Activated CD4-positive, alpha-beta T cell treated with anti-CD3 and anti-CD28 coated beads, Interleukin-10, Interleukin-2, amounts not matched to agents 100 ng/mL and 50 ng/mL, durations not matched to agents 16 hours and 8 hours (primary cell): ENCODE measurements at regions not wholly inside any gene's neighbourhood (a gene's known extent, or its start where the extent isn't known, plus 50 kb on each side); places are given as distances from the start of the nearest gene placed in this dataset.
"Not testable (repeated sequence)": the region's sequence is repeated elsewhere in the genome, so short reads cannot be mapped to it uniquely, and the experiment has no call there.

Source experiments
- DNase-seq: peaks from one replicate; pipeline ENCODE4 v3.0.0-alpha.2; 2020

DNA sequence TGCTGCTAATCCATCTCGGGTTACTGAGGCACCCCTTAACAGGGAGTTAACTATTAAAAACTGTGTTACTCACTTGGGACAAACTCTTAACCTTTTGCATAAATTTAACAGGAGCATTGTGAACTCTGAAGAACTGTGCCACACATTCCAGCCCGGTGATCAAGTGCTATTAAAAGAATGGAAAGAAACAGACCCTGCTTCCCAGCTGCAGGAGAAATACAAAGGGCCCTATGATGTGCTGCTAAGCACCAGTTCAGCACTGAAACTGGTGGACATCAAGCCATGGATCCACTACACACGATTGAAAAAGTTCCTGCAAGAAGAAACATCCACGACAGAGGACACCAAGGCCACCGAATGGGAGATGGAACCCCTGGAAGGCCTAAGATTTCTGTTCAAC is 114.7 kb upstream of the PLCL2 start:
- no peak for DNase-seq

DNA sequence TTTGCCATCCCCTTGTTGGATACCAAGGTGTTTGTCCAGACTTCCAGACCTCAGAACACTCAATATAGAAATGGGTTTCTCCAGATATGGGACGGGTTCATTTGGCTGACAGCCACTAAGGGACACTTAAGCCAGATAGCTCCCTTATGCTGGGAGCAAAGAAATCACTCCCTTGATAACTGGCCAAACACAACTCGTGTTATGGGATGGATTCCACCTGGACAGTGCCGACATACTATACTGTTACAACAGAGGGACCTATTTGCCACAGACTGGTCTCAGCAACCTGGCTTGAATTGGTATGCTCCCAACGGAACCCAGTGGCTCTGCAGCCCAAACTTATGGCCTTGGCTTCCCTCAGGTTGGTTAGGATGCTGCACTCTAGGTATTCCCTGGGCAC is 114.0 kb upstream of the PLCL2 start:
- no peak for DNase-seq

DNA sequence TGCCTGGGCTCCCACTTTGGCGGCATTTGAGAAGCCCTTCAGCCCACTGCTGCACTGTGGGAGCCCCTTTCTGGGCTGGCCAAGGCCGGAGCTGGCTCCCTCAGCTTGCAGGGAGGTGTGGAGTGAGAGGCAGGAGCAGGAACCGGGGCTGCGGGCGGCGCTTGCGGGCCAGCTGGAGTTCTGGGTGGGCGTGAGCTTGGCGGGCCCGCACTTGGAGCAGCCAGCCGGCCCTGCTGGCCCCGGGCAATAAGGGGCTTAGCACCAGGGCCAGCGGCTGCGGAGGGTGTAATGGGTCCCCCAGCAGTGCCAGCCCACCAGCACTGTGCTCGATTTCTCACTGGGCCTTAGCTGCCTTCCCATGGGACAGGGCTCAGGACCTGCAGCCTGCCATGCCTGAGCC is 111.2 kb upstream of the PLCL2 start:
- not testable (repeated sequence) for DNase-seq

DNA sequence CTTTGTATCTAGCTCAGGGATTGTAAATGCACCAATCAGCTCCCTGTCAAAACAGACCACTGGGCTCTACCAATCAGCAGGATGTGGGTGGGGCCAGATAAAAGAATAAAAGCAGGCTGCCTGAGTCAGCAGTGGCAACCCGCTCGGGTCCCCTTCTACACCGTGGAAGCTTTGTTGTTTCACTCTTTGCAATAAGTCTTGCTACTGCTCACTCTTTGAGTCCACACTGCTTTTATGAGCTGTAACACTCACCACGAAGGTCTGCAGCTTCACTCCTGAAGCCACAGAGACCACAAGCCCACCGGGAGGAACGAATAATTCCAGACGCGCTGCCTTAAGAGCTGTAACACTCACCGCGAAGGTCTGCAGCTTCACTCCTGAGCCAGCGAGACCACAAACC is 110.2 kb upstream of the PLCL2 start:
- DNase-seq: peak; percentile 6

DNA sequence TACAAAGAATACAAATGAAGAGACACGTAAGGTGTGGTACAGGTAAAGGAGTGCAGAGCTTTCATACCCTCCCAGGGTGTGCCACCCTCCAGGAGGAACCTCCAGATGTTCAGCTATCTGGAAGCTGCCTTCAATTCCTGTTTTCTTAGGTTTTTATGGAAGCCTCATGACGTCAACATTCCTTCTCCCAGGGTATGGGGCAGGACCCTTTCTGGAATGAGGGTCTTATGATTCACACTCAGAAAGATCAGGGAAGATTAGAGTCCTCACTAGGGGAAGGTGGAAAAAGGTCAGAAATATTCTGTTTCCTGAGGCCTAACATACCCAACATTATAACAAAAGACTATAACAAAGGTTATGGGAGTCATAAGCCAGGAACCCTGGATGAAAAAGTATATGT is 99.8 kb upstream of the PLCL2 start:
- DNase-seq: no peak

DNA sequence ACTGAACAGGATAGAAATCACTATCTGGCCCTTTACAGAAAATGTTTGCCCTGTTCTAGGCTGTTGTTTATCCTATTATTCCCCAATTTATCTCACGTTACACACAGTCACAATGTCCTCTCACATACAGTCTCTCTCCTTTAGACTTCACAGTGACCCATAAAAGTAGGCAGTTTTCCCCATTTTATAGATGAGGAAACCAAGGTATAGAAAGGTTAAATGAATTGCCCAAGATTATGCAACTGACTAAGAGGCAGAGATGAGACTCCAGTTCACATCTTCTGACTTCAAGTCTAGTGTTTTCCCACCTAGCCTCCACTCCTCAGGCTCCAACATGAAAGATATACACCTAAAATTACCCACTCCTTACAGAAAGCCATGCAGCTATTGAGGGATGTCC is 99.3 kb upstream of the PLCL2 start:
- DNase-seq: no peak

DNA sequence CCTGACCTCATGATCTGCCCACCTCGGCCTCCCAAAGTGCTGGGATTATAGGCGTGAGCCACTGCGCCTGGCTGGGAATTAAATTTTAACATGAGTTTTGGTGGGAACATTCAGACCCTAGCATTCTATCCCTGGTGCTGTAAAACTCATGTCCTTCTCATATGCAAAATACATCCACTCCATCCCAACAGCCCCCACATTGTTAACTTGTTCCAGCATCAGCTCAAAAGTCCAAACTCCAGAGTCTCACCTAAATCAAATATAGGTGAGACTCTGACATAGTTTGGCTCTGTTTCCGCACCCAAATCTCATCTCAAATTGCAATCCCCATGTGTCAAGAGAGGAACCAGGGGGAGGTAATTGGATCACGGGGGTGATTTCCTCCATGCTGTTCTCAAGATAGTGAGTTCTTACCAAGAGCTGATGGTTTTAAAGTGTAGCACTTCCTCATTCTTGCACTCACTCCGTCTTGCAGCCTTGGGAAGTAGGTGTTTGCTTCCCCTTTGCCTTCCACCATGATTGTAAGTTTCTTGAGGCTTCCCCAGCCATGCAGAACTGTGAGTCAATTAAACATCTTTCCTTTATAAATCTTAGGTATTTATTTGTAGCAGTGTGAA is 96.2 kb upstream of the PLCL2 start:
- DNase-seq: no peak

DNA sequence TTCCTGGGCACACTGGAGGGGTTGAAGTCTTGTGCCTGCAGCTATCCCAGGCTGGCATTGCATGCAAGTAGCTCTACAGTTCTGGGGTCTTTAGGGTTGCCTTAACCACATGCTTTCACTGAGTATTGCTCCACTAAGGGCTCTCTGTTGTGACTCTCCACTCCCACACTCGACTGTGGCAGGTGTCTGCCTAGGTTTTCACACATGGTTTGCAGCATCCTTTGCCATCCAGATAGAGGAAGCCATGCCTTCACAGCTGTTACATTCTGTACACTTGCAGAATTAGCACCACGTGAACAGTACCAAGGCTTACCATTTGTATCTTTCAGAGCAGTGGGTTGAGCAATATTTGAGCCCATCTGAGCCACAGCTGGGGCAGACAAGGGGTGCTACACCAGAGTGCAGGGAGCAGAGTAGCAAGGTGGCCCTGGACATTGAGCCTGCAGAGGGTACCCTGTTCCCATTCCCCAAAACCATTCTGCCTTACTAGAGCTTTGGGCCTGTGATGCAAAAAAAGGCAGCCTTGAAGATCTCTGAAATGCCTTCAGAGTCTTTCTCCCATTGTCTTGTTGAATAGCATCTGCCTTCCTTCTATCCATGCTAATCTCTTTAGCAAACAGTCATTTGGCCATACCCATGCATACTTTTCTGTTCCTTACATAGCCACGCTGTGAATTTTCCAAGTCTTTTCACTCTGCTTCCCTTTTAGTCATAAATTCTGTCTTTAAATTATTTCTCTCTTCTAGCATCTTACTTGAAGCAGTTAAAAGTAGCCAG is 95.2 kb upstream of the PLCL2 start:
- DNase-seq: no peak

GRCh38 chr3:16790432-16791400 is 94.0 kb upstream of the PLCL2 start:
- DNase-seq: no peak

GRCh38 chr3:16793321-16793720 is 91.4 kb upstream of the PLCL2 start:
- DNase-seq: no peak

GRCh38 chr3:16794257-16794656 is 90.5 kb upstream of the PLCL2 start:
- DNase-seq: no peak

DNA sequence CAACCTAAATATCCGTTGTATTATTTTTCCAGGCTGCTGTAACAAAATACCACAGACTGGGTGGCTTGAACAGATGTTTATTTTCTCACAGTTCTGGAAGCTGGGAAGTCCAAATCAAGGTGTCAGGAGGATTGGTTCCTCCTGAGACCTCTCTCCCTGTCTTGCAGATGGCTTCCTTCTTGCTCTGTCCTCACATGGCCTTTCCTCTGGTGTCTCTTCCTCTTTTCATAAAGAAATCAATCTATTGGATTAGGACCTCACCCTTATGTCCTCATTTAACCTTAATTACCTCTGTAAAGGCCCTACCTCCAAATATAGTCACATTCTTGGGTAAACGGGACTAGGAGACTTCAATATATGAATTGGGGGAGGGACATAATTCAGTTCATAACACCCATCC is 89.2 kb upstream of the PLCL2 start:
- DNase-seq: no peak

DNA sequence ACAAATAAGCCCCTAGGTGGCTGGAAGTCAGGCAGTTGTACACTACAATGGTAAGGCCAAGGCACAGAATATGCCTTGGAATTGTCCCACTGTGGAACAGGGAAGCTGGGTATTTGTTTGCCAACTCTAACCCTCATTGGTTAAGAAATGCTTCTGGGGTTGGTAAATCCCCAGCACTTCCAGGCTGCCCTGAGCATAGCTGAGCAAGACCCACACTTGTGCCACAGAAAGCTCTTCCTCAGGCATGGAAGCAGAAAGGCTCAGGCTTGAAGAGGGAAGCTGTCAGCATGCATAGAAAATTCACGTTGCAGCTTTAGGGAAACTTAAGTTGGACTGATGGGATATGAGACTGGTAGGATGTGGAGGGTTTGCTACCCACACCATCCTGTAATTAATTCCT is 86.9 kb upstream of the PLCL2 start:
- no peak for DNase-seq

DNA sequence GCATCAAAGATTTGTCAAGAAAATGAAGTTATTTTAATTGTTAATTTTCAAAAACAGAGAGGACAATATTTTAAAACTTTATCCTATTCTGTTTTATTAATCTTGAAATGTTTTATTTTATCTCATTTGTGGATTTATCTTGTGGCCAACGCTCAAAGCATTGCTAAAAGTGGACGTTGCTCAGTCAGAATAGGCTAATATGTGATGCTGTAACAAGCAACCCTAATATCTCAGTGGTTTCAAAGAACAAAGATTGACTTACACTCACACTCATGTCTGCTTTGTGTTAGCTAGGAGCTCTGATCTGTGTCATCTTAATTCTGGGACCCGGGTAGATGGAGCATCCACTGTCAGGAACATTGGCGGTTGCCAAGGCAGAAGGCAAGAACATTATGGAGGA is 86.0 kb upstream of the PLCL2 start:
- DNase-seq: no peak

- DNase-seq: no peak
Measured at GRCh38 chr3:16800361-16800760, 84.4 kb upstream of the PLCL2 start.

- DNase-seq: no peak
Measured at GRCh38 chr3:16801223-16801622, 83.5 kb upstream of the PLCL2 start.

DNA sequence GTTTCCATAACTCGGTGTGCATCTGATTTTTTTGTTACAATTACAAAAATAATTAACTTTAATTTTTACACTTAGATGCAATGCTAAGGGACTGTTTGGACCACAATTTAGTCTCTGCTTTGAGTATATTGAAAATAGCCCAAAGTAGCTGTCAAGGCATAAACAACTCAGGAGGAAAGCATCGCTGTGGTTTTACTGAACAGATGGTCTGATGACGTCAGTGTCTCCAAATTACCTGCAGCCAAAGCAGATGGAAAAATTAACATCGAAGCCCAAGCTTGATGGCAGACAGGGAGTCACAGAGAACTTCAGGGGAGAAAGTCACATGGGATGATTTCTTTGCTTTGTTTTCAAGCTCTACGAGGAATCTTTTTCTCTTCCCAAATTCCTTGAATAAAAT is 83.1 kb upstream of the PLCL2 start:
- no peak for DNase-seq

GRCh38 chr3:16802389-16802788 is 82.4 kb upstream of the PLCL2 start:
- no peak for DNase-seq

DNA sequence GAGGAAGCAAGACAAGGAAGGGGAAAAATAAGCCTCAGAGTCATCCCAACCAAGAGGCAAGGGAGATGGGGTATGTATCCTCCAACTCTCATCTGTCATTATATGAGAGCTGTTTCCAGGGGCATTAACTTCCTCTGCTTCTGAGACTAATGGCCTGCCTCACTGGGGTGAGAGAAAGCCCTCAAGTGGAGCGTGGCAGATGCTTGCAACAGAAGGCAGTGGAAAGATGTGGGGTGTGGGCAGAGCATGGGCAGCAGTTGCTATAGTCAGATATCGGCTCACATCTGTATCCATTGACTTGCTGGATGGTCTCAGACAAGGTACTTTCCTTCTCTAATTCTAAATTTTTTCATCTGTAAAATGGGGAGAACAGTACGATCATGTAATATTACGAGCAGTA is 81.7 kb upstream of the PLCL2 start:
- DNase-seq: no peak

- DNase-seq: no peak
Measured at GRCh38 chr3:16807391-16807790, 77.4 kb upstream of the PLCL2 start.

- DNase-seq: no peak
Measured at GRCh38 chr3:16808393-16809107, 76.2 kb upstream of the PLCL2 start.

DNA sequence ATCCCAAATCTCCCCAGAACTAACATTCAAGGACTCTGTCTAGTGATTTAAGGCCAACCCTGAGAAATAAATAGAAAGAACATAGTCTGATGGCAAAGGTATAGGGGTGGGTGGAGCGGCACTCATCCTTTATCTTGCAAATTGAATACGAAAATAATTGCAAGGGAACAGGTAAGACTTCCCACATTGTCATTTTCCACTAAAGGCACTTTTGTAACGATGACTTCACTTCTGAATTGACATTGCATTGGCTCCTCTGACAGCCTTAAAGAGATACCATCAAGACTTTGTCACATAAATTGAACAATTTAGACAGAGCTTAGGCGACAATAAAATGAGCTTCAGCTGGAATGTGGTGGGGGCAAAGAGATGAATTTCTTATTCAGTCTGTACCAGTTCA is 75.3 kb upstream of the PLCL2 start:
- no peak for DNase-seq

GRCh38 chr3:16809993-16810392 is 74.8 kb upstream of the PLCL2 start:
- no peak for DNase-seq
